NT2/D1 (cell line): ENCODE measurements at regions not wholly inside any gene's neighbourhood (a gene's known extent, or its start where the extent isn't known, plus 50 kb on each side); places are given as distances from the start of the nearest gene placed in this dataset.

ENCODE experiments used
- DNase-seq: peaks from one replicate; pipeline ENCODE4 v3.0.0-alpha.2; 2011; ENCODE audit warnings: low read depth, low spot score
- H3K27me3 ChIP-seq: 2 replicates; pipeline ENCODE4 v1.6.0; 2011; ENCODE audit warnings: mild to moderate bottlenecking; ENCODE audit not compliant: insufficient read length, insufficient read depth
- H3K36me3 ChIP-seq: 2 replicates; pipeline ENCODE4 v1.6.1; 2011; ENCODE audit warnings: mild to moderate bottlenecking, low read length, mixed read lengths; ENCODE audit not compliant: insufficient read depth, insufficient read length
- H3K4me1 ChIP-seq: 2 replicates; pipeline ENCODE4 v1.5.1; 2011; ENCODE audit not compliant: insufficient read depth, insufficient read length
- H3K4me3 ChIP-seq: 2 replicates; pipeline ENCODE4 v1.5.1; 2011; ENCODE audit warnings: low read depth; ENCODE audit not compliant: insufficient read length
- H3K9ac ChIP-seq: 2 replicates; pipeline ENCODE4 v1.6.0; 2011; ENCODE audit warnings: low read depth; ENCODE audit not compliant: insufficient read length
- H3K9me3 ChIP-seq: 2 replicates; pipeline ENCODE4 v1.5.1; 2011; ENCODE audit warnings: mild to moderate bottlenecking, low read length; ENCODE audit not compliant: insufficient read depth
- SUZ12 ChIP-seq: IDR thresholded peaks from 2 replicates; pipeline ENCODE4 v1.6.1; 2011; ENCODE audit not compliant: insufficient read length, insufficient read depth; ENCODE audit errors: extremely low read depth
- YY1 ChIP-seq: IDR thresholded peaks from 2 replicates; pipeline ENCODE4 v1.6.1; 2011; ENCODE audit not compliant: insufficient read length, insufficient read depth
- ZNF274 ChIP-seq: IDR thresholded peaks from 2 replicates; pipeline ENCODE4 v1.6.1; 2011; ENCODE audit warnings: mild to moderate bottlenecking, low read depth, low read length

- DNase-seq = no peak
- no peaks in the 10 kb centered on the region for H3K36me3 ChIP-seq
- H3K4me3 ChIP-seq = no peak overlapping the region
- H3K27me3 ChIP-seq = no peaks in the 10 kb centered on the region
- no peaks in the 10 kb centered on the region for H3K4me1 ChIP-seq
- no peak for TF ChIP-seq SUZ12
- no peak for TF ChIP-seq ZNF274
- no peak for TF ChIP-seq YY1
- H3K9me3 ChIP-seq = no peaks in the 10 kb centered on the region
- H3K9ac ChIP-seq = no peak overlapping the region
These were observed 386.4 kb downstream of the LMO4 start for GRCh38 chr1:87715052-87715451.

- H3K36me3 ChIP-seq = no peaks in the 10 kb centered on the region
- H3K4me1 ChIP-seq = no peaks in the 10 kb centered on the region
- no peak overlapping the region for H3K9ac ChIP-seq
- DNase-seq = no peak
- H3K4me3 ChIP-seq = no peak overlapping the region
- no peaks in the 10 kb centered on the region for H3K9me3 ChIP-seq
- H3K27me3 ChIP-seq = no peaks in the 10 kb centered on the region
- no peak for TF ChIP-seq SUZ12
- no peak for TF ChIP-seq ZNF274
- no peak for TF ChIP-seq YY1
These were observed 386.8 kb downstream of the LMO4 start for GRCh38 chr1:87715471-87715870.

- no peaks in the 10 kb centered on the region for H3K27me3 ChIP-seq
- DNase-seq = no peak
- H3K36me3 ChIP-seq = no peaks in the 10 kb centered on the region
- H3K9ac ChIP-seq = no peak overlapping the region
- TF ChIP-seq ZNF274 (no peak), YY1 (no peak), SUZ12 (no peak)
- no peaks in the 10 kb centered on the region for H3K9me3 ChIP-seq
- H3K4me3 ChIP-seq = no peak overlapping the region
- no peaks in the 10 kb centered on the region for H3K4me1 ChIP-seq
These were observed 388.5 kb downstream of the LMO4 start for GRCh38 chr1:87717157-87717670.

DNA sequence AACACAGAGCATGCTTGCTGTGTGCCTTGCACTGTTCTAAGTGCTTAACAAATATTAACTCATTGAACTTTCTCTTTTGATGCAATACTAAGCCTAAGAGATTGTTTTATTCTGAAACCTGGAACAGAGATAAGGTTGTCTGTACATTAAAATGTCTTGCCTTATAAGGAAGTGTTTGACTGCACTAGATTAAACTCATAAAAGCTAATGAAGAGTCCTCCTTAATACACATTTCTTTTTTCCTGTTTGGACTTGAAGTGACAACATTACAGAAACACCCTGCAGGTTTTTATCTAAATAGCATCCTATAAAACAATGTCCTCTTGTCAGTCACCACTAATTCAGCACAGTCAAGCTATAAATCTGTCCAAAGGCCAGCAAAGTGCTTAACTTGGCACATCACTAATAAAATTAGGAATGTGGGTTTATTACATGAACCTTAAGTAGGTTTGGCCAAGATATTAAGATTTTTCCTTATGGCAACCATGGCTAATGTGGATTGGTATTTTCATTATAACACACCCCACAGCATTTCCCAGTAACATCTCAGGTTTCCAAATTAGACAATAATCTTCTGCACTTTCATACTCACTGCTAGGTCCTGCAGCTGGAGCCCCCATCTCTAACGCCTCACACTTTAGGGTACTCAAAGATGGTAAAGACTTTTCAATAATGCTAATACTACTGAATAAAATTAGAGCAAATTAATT is 389.7 kb downstream of the LMO4 start:
- no peaks in the 10 kb centered on the region for H3K9me3 ChIP-seq
- no peak overlapping the region for H3K9ac ChIP-seq
- no peaks in the 10 kb centered on the region for H3K36me3 ChIP-seq
- no peak for DNase-seq
- TF ChIP-seq ZNF274 (no peak), YY1 (no peak), SUZ12 (no peak)
- no peaks in the 10 kb centered on the region for H3K27me3 ChIP-seq
- no peaks in the 10 kb centered on the region for H3K4me1 ChIP-seq
- no peak overlapping the region for H3K4me3 ChIP-seq

DNA sequence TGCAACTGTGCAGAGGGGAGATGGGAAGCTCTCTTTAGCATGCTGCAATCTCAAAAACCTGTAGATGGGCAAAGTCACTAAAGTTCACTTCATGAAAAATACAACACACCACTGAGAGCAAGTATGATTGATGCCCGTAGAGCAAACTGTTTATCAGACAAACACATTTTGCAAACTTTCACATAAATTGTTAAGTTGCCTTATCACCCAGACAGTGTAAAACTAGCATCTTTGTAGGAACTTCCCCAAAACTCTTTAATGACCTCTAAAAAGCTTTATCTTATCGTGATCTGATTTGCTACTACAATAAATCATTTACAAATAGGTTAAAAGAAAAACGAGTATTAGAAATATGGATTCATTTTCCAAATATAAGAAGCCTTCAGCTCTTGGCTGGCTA is 391.0 kb downstream of the LMO4 start:
- TF ChIP-seq ZNF274 = no peak
- no peak for TF ChIP-seq YY1
- TF ChIP-seq SUZ12 = no peak
- no peaks in the 10 kb centered on the region for H3K27me3 ChIP-seq
- no peaks in the 10 kb centered on the region for H3K36me3 ChIP-seq
- H3K4me1 ChIP-seq = no peaks in the 10 kb centered on the region
- H3K9me3 ChIP-seq = no peaks in the 10 kb centered on the region
- DNase-seq = no peak
- no peak overlapping the region for H3K9ac ChIP-seq
- H3K4me3 ChIP-seq = no peak overlapping the region

DNA sequence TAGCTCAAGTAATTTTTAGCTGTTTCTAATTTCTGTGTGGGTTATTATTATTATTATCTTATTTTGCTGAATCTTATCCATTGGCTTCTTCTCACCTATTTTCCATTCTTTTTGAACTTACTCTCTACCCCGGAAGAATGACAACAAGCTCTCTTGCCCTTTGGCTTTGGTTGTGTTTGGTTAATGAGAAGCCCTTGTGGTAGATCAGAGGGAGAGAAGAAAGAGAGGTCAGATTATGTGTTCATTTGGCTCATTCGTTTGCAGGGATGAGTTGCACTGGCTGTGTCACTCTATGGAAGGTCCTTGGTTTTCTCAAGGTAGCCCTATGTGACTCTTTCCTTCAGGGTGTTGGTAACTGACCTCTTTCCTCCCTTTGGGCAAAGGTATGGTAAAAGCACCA is 391.9 kb downstream of the LMO4 start:
- Histone ChIP-seq H3K9ac (no peak overlapping the region), H3K4me3 (no peak overlapping the region), H3K4me1 (no peaks in the 10 kb centered on the region), H3K9me3 (no peaks in the 10 kb centered on the region), H3K27me3 (no peaks in the 10 kb centered on the region), H3K36me3 (no peaks in the 10 kb centered on the region)
- TF ChIP-seq ZNF274 = no peak
- TF ChIP-seq SUZ12 = no peak
- TF ChIP-seq YY1 = no peak
- DNase-seq = no peak

GRCh38 chr1:87723193-87723592 is 394.5 kb downstream of the LMO4 start:
- H3K27me3 ChIP-seq = no peaks in the 10 kb centered on the region
- peak; percentile 54 for DNase-seq
- no peaks in the 10 kb centered on the region for H3K9me3 ChIP-seq
- no peak overlapping the region for H3K9ac ChIP-seq
- H3K4me3 ChIP-seq = no peak overlapping the region
- H3K36me3 ChIP-seq = no peaks in the 10 kb centered on the region
- H3K4me1 ChIP-seq = no peaks in the 10 kb centered on the region
- TF ChIP-seq SUZ12 (no peak), ZNF274 (no peak), YY1 (no peak)
